Motor neuron (in vitro differentiated cells): ENCODE measurements at regions not wholly inside any gene's neighbourhood (a gene's known extent, or its start where the extent isn't known, plus 50 kb on each side); places are given as distances from the start of the nearest gene placed in this dataset.

Source experiments
- ATAC-seq, 8 experiments: fragments of 200-7000 bp; cut with Tn5 transposase; replicated peaks in 6 of 8; 2 replicates each; pipeline ENCODE4 v1.8.0; 2021; ENCODE audit warnings: mild to moderate bottlenecking in 8 of 8, moderate library complexity in 8 of 8
- H3K27ac ChIP-seq, 2 donors: fragments of 250-450 bp; sonication (Bioruptor Pico); 2 replicates each; pipeline ENCODE4 v1.9.0; 2021; ENCODE audit warnings: antibody characterized with exemption in 2 of 2, mild to moderate bottlenecking in 2 of 2, moderate library complexity in 1 of 2
- H3K4me1 ChIP-seq, 2 donors: fragments of 250-450 bp; sonication (Bioruptor Pico); replicated peaks in 1 of 2; 2 replicates each; pipeline ENCODE4 v1.6.1; 2021; ENCODE audit warnings: antibody characterized with exemption in 2 of 2, mild to moderate bottlenecking in 2 of 2, moderate library complexity in 1 of 2
- H3K4me3 ChIP-seq, 5 donors: fragments of 250-450 bp; sonication (Bioruptor Pico); 2 replicates each; pipeline ENCODE4 v1.9.0; 2021; ENCODE audit warnings: antibody characterized with exemption in 5 of 5, mild to moderate bottlenecking in 5 of 5, moderate library complexity in 4 of 5
- WGBS, 10 experiments: fragments of 450-650 bp; shearing (Covaris generic); methylation state at CpG; one replicate each; pipeline ENCODE4 v1.0.0; 2022; 5-methylcytosine and 5-hydroxymethylcytosine counted together
- in situ Hi-C, 9 experiments: fragments of 400-800 bp; cut with MboI; loops; one replicate each; pipeline ENCODE4 v1.15.0; 2021; ENCODE audit warnings: low sequenced_read_pairs in 9 of 9, low pct_unique_long_range_greater_than_20kb in 2 of 9; ENCODE audit not compliant: unreplicated experiment in 9 of 9

- H3K4me1 ChIP-seq = peaks cover 0 to 4% of the 10 kb centered on the region in 2 donors
- no peak overlapping the region for H3K27ac ChIP-seq
- in situ Hi-C loops = no loop called here
- peak in 1 of 8 experiments; percentile 51 for ATAC-seq
- no peak overlapping the region for H3K4me3 ChIP-seq
- 0 to 90% (median 83%) methylated on average over 1 to 2 of the region's 2 CpGs; no CpG with 5 or more reads in 5 of the 10 experiments for WGBS, 10 experiments
Measured at GRCh38 chr15:67957435-67958132, 96.5 kb upstream of the PIAS1 start.

GRCh38 chr15:67967871-67968431 is 86.2 kb upstream of the PIAS1 start:
- ATAC-seq = peak; percentile 95 to 100 (median 96)
- 0 to 10% (median 1%) methylated on average over 2 to 12 of the region's 30 CpGs; no CpG with 5 or more reads in 4 of the 10 experiments for WGBS, 10 experiments
- H3K4me1 ChIP-seq = peaks cover 17 to 19% of the 10 kb centered on the region in 2 donors
- H3K27ac ChIP-seq = peak overlapping the region; percentile 54 to 82
- peak overlapping the region; percentile 20 to 35 (median 32) for H3K4me3 ChIP-seq
- in situ Hi-C loops = no loop called here

GRCh38 chr15:67968564-67968963 is 85.6 kb upstream of the PIAS1 start:
- Histone ChIP-seq H3K27ac (peak overlapping the region; percentile 54 to 82), H3K4me1 (peaks cover 17 to 19% of the 10 kb centered on the region in 2 donors), H3K4me3 (peak overlapping the region; percentile 20 to 35 (median 32))
- WGBS, 10 experiments = 0 to 76% (median 44%) methylated on average over 2 to 6 of the region's 6 CpGs; no CpG with 5 or more reads in 1 of the 10 experiments
- in situ Hi-C loops = no loop called here
- peak in 5 of 8 experiments; percentile 7 to 42 (median 32) for ATAC-seq

- in situ Hi-C loops = no loop called here
- Histone ChIP-seq H3K4me1 (peaks cover 17 to 19% of the 10 kb centered on the region in 2 donors), H3K4me3 (peak overlapping the region in 1 of 5 donors; percentile 35), H3K27ac (peak overlapping the region; percentile 54 to 82)
- ATAC-seq = peak in 4 of 8 experiments; percentile 36 to 66 (median 60)
- 0 to 80% (median 10%) methylated on average over 1 to 3 of the region's 3 CpGs; no CpG with 5 or more reads in 2 of the 10 experiments for WGBS, 10 experiments
Measured at GRCh38 chr15:67968966-67969365, 85.1 kb upstream of the PIAS1 start.

GRCh38 chr15:67969892-67970291 is 84.2 kb upstream of the PIAS1 start:
- in situ Hi-C loops = no loop called here
- WGBS, 10 experiments = 32 to 100% (median 71%) methylated on average over 1 to 3 of the region's 3 CpGs
- no peak for ATAC-seq
- Histone ChIP-seq H3K27ac (peak overlapping the region; percentile 22 to 28), H3K4me1 (peaks cover 17 to 19% of the 10 kb centered on the region in 2 donors), H3K4me3 (no peak overlapping the region)

- no peak overlapping the region for H3K27ac ChIP-seq
- peaks cover 15 to 17% of the 10 kb centered on the region in 2 donors for H3K4me1 ChIP-seq
- no peak for ATAC-seq
- WGBS, 10 experiments = 42 to 100% (median 73%) methylated on average over 1 to 4 of the region's 4 CpGs
- H3K4me3 ChIP-seq = no peak overlapping the region
- in situ Hi-C loops = no loop called here
Measured at GRCh38 chr15:67972377-67972776, 81.7 kb upstream of the PIAS1 start.

GRCh38 chr15:67973846-67974245 is 80.3 kb upstream of the PIAS1 start:
- no peak for ATAC-seq

GRCh38 chr15:67976506-67977073 is 77.5 kb upstream of the PIAS1 start:
- 5 to 100% (median 83%) methylated on average over 1 to 3 of the region's 3 CpGs; no CpG with 5 or more reads in 1 of the 10 experiments for WGBS, 10 experiments
- H3K27ac ChIP-seq = no peak overlapping the region
- H3K4me1 ChIP-seq = no peaks in the 10 kb centered on the region
- in situ Hi-C loops = no loop called here
- no peak overlapping the region for H3K4me3 ChIP-seq
- peak in 3 of 8 experiments; percentile 85 to 87 (median 86) for ATAC-seq

More at GRCh38 chr15:67973846-67974245, 80.3 kb upstream of the PIAS1 start:
- WGBS, 10 experiments = 0 to 100% (median 100%) methylated on average over 1 to 4 of the region's 4 CpGs; no CpG with 5 or more reads in 3 of the 10 experiments
- no peak overlapping the region for H3K4me3 ChIP-seq
- peaks cover 2 to 10% of the 10 kb centered on the region in 2 donors for H3K4me1 ChIP-seq
- no peak overlapping the region for H3K27ac ChIP-seq
- in situ Hi-C loops = no loop called here

- in situ Hi-C loops = no loop called here
- Histone ChIP-seq H3K27ac (no peak overlapping the region), H3K4me1 (no peaks in the 10 kb centered on the region), H3K4me3 (no peak overlapping the region)
- WGBS, 10 experiments = 69 to 100% (median 92%) methylated on average over 1 to 3 of the region's 3 CpGs; no CpG with 5 or more reads in 3 of the 10 experiments
- no peak for ATAC-seq
Measured at GRCh38 chr15:67977414-67978089, 76.6 kb upstream of the PIAS1 start.

GRCh38 chr15:67979281-67979680 is 74.8 kb upstream of the PIAS1 start:
- no peak for ATAC-seq
- Histone ChIP-seq H3K27ac (no peak overlapping the region), H3K4me1 (no peaks in the 10 kb centered on the region), H3K4me3 (no peak overlapping the region)
- in situ Hi-C loops = no loop called here

GRCh38 chr15:67980171-67980570 is 73.9 kb upstream of the PIAS1 start:
- no peak overlapping the region for H3K27ac ChIP-seq
- no peak for ATAC-seq
- in situ Hi-C loops = no loop called here
- 60 to 100% (median 94%) methylated on average over 1 to 2 of the region's 2 CpGs; no CpG with 5 or more reads in 2 of the 10 experiments for WGBS, 10 experiments
- H3K4me1 ChIP-seq = no peaks in the 10 kb centered on the region
- no peak overlapping the region for H3K4me3 ChIP-seq

- peak in 1 of 8 experiments; percentile 17 for ATAC-seq
- no peaks in the 10 kb centered on the region for H3K4me1 ChIP-seq
- in situ Hi-C loops = no loop called here
- no peak overlapping the region for H3K4me3 ChIP-seq
- 24 to 92% (median 80%) methylated on average over 1 to 4 of the region's 4 CpGs; no CpG with 5 or more reads in 2 of the 10 experiments for WGBS, 10 experiments
- H3K27ac ChIP-seq = no peak overlapping the region
Measured at GRCh38 chr15:67980773-67981685, 73.1 kb upstream of the PIAS1 start.
